ENCODE measurements at regions not wholly inside any gene's neighbourhood (a gene's known extent, or its start where the extent isn't known, plus 50 kb on each side); places are given as distances from the start of the nearest gene placed in this dataset.

- peak; percentile 72 for DNase-seq (ENCODE audit: low spot score)
These were observed 61.7 kb upstream of the PUM1 start for GRCh38 chr1:31127266-31127665.

- peak; percentile 44 for DNase-seq (ENCODE audit: low spot score)
These were observed 57.2 kb upstream of the PUM1 start for GRCh38 chr1:31122741-31123140.

GRCh38 chr1:31122101-31122735 is 56.7 kb upstream of the PUM1 start:
- DNase-seq (ENCODE audit: low spot score) = no peak

GRCh38 chr1:31120783-31121180 is 55.3 kb upstream of the PUM1 start:
- DNase-seq (ENCODE audit: low spot score) = no peak

GRCh38 chr1:31116022-31116421 is 50.5 kb upstream of the PUM1 start:
- no peak for DNase-seq (ENCODE audit: low spot score)
